GM21723 (cell line): ENCODE measurements at regions not wholly inside any gene's neighbourhood (a gene's known extent, or its start where the extent isn't known, plus 50 kb on each side); places are given as distances from the start of the nearest gene placed in this dataset.
"Not testable (repeated sequence)": the region's sequence is repeated elsewhere in the genome, so short reads cannot be mapped to it uniquely, and the experiment has no call there.

Experiments used
- ATAC-seq: cut with Tn5 transposase; IDR thresholded peaks from one replicate; pipeline ENCODE4 v1.9.1; 2021; ENCODE audit warnings: mild to moderate bottlenecking, moderate library complexity; ENCODE audit not compliant: unreplicated experiment

GRCh38 chr6:6931071-6932025 is 176.4 kb upstream of the RREB1 start:
- peak; percentile 80 for ATAC-seq

DNA sequence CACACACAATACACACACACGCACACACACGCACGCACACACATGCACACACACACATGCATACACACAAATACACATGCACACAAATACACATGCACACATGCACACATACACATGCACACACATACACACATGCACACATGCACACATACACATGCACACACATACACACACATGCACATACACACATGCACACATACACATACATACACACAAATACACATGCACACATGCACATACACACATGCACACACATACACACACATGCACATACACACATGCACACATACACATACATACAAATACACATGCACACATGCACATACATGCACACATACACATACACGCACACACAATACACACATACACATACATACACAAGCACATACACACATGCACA is 175.4 kb upstream of the RREB1 start:
- ATAC-seq, result no peak

DNA sequence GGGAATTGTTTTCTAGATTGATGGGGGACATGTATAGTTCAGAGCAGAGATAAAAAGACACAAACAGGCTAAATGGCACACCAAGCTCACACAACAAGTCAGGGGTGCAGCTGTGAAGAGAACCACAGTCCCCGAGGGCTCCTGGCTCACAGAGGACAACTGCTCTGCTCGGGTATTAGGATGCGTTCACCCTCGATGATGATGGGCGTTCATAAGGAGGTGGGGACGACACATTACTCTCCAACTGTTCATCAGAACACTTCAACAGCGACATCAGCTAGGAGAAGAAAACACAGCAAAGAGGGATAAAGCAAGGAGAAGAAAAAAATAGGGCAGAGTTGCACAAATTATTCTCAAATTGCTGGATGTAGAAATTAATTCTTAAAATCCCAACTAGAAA is 174.8 kb upstream of the RREB1 start:
- ATAC-seq, result no peak

DNA sequence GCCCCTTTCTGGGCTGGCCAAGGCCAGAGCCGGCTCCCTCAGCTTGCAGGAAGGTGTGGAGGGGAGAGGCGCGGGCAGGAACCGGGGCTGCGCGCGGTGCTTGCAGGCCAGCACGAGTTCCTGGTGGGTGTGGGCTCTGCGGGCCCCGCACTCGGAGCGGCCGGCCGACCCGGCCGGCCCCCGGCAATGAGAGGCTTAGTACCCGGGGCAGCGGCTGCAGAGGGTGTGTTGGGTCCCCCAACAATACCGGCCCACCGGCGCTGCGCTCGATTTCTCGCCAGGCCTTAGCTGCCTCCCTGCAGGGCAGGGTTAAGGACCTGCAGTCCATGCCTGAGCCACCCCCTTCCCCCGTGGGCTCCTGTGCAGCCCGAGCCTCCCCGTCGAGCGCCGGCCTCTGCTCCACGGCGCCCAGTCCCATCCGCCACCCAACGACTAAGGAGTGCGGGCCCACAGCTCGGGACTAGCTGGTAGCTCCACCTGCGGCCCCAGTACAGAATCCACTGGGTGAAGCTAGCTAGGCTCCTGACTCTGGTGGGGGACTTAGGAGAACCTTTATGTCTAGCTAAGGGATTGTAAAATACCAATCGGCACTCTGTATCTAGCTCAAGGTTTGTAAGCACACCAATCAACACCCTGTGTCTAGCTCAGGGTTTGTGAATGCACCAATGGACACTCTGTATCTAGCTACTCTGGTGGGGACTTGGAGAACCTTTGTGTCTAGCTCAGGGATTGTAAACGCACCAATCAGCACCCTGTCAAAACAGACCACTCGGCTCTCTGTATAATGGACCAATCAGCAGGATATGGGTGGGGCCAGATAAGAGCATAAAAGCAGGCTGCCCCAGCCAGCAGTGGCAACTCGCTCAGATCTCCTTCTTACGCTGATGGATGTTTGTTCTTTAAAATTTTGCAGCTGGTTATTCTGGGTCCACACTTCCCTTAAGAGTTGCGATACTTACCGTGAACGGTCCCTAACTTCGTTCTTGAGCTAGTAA is 167.4 kb upstream of the RREB1 start:
- no peak for ATAC-seq

GRCh38 chr6:6941201-6941600 is 166.6 kb upstream of the RREB1 start:
- ATAC-seq, result no peak

GRCh38 chr6:6942091-6942490 is 165.7 kb upstream of the RREB1 start:
- no peak for ATAC-seq

DNA sequence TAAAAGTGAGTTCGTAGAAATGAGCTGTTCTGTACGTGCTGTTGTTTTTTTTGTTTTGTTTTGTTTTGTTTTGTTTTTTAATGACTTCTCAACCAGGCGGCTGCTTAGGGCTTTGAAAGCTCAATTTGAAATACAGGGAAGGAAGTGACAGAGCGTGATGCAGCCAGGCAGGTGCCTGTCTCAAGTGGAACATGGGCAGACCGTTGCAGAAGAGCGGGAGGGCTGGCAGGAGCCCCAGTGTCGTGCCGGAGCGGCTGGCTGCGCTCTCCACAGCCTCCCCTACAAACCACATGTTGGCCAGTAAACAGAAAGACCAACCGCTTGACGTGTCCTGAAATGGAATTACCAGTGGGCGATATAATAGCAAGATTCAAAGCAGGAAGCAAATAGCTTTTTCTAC is 164.9 kb upstream of the RREB1 start:
- peak; percentile 90 for ATAC-seq

GRCh38 chr6:6943421-6943820 is 164.3 kb upstream of the RREB1 start:
- peak; percentile 16 for ATAC-seq

DNA sequence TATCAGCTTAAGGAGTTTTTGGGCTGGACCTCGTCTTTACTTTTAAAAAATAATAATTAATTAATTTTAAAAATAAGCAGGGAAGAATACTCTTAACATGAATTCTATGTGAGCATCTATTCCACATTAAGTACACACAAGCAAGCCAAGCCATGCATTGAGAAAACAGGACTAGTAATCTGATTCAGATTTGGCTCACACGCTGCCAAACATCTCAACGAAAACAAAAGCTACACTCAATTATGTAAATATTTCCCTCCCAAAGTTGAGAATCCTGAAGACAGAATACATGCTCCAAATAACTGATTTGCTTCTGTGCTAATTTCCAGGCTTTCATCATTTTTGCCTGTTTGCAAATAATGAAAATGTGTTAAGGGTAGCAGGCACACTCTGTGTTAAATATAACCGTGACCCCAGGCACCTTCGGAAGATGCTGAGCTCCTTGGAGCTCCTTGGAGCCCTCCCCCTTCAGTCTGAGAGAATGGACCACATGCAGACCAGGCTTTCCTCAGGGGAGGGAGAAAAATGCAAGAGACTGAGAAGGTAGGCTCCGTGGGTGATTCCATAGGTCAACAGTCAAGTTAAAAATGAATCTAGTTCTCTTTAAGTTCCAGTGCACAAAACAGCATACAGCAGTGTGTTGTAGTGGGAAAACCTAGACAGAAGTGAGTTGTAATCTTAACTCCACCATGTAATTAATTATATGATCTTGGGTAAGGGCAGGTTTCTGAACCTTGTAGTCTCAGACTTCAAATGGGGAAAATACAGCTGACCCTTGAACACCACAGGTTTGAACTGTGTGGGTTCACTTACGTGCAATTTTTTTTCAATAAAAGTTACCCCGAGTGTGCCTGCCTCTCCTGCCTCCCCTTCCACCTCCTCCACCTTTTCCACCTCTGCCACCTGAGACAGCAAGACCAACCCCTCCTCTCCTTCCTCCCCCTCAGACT is 161.3 kb upstream of the RREB1 start:
- no peak for ATAC-seq

DNA sequence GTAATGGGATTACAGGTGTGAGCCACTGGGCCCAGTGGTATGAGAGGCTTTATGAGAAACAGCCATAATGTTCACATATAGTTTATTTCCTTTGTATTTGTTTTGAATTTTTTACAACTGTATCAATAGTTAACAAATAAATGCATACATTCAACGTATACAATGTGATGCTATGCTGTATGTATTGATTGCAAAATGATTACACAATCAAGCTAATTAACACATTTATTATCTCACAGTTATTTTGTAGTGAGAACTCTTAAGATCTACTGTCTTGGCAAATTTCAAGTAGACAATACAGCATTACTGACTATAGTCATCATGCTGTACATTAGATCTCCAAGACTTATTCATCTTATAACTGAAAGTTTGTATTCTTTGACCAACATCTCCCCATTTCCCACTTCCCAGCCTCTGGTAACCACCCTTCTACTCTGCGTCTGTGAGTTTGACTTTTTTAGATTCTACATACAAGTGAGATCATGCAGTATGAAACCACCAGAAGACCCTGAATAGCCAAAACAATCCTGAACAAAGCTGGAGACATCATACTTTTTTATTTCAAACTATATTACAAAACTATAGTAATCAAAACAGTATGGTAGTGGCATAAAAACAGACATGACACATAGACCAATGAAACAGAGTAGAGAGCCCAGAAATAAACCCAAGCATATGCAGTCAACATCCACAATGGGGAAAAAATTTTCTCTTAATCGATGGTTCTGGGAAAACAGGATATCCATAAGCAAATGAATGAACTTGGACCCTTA is 157.2 kb upstream of the RREB1 start:
- no peak for ATAC-seq

DNA sequence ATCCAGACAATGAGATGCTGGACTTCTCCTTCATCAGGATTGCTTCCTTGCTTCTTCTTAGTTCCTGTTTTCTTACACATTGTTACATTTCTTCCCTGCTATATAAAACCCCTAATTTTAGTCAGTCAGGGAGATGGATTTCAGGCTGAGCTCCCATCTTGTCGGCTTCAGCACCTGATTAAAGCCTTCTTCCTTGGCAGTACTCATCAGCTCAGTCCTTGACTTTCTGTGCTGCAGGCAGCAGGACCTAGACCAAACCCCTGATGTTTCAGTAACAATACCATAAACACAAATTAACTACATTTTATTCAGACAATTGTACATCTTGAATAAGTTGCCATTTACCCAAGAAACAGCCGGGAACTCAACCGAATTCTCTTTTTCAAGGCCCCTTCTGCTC is 156.4 kb upstream of the RREB1 start:
- ATAC-seq, result no peak

GRCh38 chr6:6952484-6952883 is 155.3 kb upstream of the RREB1 start:
- no peak for ATAC-seq

GRCh38 chr6:6952927-6953326 is 154.8 kb upstream of the RREB1 start:
- not testable (repeated sequence) for ATAC-seq

GRCh38 chr6:6960571-6961251 is 147.1 kb upstream of the RREB1 start:
- ATAC-seq, result no peak

- ATAC-seq, result no peak
These were observed 145.7 kb upstream of the RREB1 start for GRCh38 chr6:6962086-6962485.

DNA sequence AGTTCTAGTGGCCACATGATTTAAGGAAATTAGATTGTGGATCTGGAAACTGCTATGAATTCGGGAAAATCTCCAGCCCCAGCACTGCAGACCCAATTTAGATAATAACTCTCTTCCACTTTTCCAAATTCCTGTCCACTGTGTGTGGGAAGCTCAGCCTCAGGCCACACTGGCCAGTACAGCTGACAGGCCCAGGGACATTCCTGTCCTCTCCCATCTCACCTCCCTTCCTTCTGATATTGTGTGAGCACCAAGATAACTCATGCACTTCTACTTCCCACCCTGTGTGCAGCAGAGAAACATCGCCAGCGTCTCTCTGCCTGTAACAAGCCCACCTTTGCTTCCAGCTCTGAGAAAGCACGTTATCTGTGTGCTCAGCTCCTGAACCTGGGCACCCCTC is 145.1 kb upstream of the RREB1 start:
- ATAC-seq, result no peak

- not testable (repeated sequence) for ATAC-seq
These were observed 144.4 kb upstream of the RREB1 start for GRCh38 chr6:6963390-6963789.

- ATAC-seq, result no peak
These were observed 143.1 kb upstream of the RREB1 start for GRCh38 chr6:6964675-6965074.

- no peak for ATAC-seq
These were observed 141.6 kb upstream of the RREB1 start for GRCh38 chr6:6966127-6966526.
